ENCODE measurements at regions not wholly inside any gene's neighbourhood (a gene's known extent, or its start where the extent isn't known, plus 50 kb on each side); places are given as distances from the start of the nearest gene placed in this dataset.
"Not testable (repeated sequence)": the region's sequence is repeated elsewhere in the genome, so short reads cannot be mapped to it uniquely, and the experiment has no call there.

DNA sequence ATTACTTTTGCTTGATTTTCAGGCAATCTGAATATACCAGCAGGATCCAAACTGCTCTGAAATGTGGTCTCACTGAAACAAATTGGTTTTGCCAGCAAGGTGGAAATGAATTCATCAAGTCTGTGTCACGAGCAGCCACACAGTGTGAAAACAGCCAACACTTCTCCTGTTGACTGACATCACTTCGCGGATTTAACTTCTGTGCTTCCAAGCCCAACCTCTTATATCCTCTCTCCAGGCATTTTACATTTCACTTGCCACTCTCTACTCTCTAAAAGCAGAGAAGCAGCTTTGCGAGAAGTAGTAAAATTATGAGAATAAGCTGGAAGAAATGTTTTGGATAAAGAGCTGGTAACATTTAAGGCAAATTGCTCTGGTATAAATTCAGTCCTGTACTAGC is 106.1 kb upstream of the FRG1 start:
- TF ChIP-seq CTCF (IDR thresholded peaks at IDR 0.05; ENCODE audit: low read depth, low read length), result no peak
- H3K4me3 ChIP-seq (ENCODE audit: low read depth, low read length), result no peak overlapping the region

GRCh38 chr4:189835505-189835904 is 105.2 kb upstream of the FRG1 start:
- no peak for TF ChIP-seq CTCF (IDR thresholded peaks at IDR 0.05; ENCODE audit: low read depth, low read length)
- H3K4me3 ChIP-seq (ENCODE audit: low read depth, low read length), result no peak overlapping the region

DNA sequence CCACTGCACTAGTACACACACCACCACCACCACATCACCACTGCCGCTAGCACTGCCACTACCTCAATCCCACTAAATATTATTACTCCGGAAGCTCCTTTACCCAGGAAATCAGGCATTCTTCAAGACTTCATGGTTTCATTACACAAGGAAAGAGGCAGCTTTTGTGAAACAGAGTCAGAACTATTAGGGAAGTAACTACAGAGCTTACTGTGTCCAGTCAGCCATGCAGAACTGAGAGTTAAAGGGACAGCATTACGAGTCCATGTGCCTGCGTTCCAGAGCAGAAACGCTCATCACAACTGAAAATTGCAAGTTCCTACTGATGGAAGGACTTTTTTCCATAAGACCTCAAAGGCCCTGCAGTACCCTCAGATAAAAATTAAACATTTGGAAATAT is 103.2 kb upstream of the FRG1 start:
- TF ChIP-seq CTCF (IDR thresholded peaks at IDR 0.05; ENCODE audit: low read depth, low read length), result no peak
- no peak overlapping the region for H3K4me3 ChIP-seq (ENCODE audit: low read depth, low read length)

DNA sequence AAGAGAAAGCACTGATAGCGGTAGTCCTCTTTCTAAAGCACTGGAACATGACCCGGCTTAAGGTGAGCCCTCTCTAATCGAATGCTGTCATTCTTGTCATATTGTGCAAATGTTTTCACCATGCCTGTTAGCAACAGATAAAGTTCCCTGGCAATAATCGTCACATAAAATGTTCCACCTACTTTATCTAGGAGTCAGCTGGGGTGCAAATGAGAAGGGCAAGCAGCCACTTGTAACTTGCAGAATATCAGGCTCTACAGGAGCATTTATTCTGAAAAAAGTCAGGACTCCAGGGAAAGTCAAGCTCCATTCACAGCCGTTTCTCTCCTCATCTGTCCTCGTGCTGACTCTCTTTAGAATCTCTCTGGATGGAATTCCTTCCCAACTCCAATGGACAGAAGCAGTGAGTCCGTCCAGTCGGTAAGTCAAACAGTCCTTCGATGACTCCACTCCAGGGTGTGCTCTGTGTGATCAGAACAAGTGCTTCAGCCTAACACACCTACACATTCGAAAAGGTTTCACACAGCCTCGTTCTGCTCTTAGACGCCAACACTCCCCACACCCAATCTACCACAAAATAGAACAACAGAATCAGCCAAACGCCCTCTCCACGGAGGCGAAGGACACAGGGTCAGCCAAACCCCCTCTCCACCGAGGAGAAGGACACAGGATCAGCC is 101.7 kb upstream of the FRG1 start:
- TF ChIP-seq CTCF (IDR thresholded peaks at IDR 0.05; ENCODE audit: low read depth, low read length), result no peak
- H3K4me3 ChIP-seq (ENCODE audit: low read depth, low read length), result no peak overlapping the region

GRCh38 chr4:189840356-189840755 is 100.3 kb upstream of the FRG1 start:
- no peak overlapping the region for H3K4me3 ChIP-seq (ENCODE audit: low read depth, low read length)
- TF ChIP-seq CTCF (IDR thresholded peaks at IDR 0.05; ENCODE audit: low read depth, low read length), result no peak

- H3K4me3 ChIP-seq (ENCODE audit: low read depth, low read length), result no peak overlapping the region
- TF ChIP-seq CTCF (IDR thresholded peaks at IDR 0.05; ENCODE audit: low read depth, low read length), result no peak
Observed at GRCh38 chr4:189843413-189844009, 97.2 kb upstream of the FRG1 start.

GRCh38 chr4:189845145-189845846 is 95.4 kb upstream of the FRG1 start:
- TF ChIP-seq CTCF (IDR thresholded peaks at IDR 0.05; ENCODE audit: low read depth, low read length), result no peak
- no peak overlapping the region for H3K4me3 ChIP-seq (ENCODE audit: low read depth, low read length)

DNA sequence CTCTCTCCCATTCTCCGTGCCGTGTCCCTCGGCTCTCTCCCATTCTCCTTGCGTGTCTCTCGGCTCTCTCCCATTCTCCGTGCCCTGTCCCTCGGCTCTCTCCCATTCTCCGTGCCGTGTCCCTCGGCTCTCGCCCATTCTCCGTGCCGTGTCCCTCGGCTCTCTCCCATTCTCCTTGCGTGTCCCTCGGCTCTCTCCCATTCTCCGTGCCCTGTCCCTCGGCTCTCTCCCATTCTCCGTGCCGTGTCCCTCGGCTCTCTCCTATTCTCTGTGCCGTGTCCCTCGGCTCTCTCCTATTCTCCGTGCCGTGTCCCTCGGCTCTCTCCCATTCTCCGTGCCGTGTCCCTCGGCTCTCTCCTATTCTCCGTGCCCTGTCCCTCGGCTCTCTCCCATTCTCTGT is 94.6 kb upstream of the FRG1 start:
- not testable (repeated sequence) for H3K4me3 ChIP-seq (ENCODE audit: low read depth, low read length)

DNA sequence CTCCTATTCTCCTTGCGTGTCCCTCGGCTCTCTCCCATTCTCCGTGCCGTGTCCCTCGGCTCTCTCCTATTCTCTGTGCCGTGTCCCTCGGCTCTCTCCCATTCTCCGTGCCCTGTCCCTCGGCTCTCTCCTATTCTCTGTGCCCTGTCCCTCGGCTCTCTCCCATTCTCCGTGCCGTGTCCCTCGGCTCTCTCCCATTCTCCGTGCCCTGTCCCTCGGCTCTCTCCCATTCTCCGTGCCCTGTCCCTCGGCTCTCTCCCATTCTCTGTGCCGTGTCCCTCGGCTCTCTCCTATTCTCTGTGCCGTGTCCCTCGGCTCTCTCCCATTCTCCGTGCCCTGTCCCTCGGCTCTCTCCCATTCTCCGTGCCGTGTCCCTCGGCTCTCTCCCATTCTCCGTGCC is 94.1 kb upstream of the FRG1 start:
- not testable (repeated sequence) for H3K4me3 ChIP-seq (ENCODE audit: low read depth, low read length)

DNA sequence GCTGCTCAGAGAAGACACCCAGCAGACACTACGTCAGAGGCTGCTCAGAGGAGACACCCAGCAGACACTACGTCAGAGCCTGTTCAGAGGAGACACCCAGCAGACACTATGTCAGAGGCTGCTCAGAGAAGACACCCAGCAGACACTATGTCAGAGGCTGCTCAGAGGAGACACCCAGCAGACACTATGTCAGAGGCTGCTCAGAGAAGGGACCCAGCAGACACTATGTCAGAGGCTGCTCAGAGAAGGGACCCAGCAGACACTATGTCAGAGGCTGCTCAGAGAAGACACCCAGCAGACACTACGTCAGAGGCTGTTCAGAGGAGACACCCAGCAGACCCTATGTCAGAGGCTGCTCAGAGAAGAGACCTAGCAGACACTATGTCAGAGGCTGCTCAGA is 92.0 kb upstream of the FRG1 start:
- not testable (repeated sequence) for H3K4me3 ChIP-seq (ENCODE audit: low read depth, low read length)

Measured in WI38 (cell line).